ENCODE measurements at regions not wholly inside any gene's neighbourhood (a gene's known extent, or its start where the extent isn't known, plus 50 kb on each side); places are given as distances from the start of the nearest gene placed in this dataset.

- FAIRE-seq: no peak
- DNase-seq (ENCODE audit: insufficient read length, low spot score): no peak
Observed at GRCh38 chr3:28935146-28935545, 345.7 kb upstream of the RBMS3 start.

- FAIRE-seq (no peak), DNase-seq (ENCODE audit: insufficient read length, low spot score) (no peak)
Observed at GRCh38 chr3:28936154-28936553, 344.7 kb upstream of the RBMS3 start.

- no peak for FAIRE-seq
- peak; percentile 27 for DNase-seq (ENCODE audit: insufficient read length, low spot score)
Observed at GRCh38 chr3:28940530-28940929, 340.3 kb upstream of the RBMS3 start.

DNA sequence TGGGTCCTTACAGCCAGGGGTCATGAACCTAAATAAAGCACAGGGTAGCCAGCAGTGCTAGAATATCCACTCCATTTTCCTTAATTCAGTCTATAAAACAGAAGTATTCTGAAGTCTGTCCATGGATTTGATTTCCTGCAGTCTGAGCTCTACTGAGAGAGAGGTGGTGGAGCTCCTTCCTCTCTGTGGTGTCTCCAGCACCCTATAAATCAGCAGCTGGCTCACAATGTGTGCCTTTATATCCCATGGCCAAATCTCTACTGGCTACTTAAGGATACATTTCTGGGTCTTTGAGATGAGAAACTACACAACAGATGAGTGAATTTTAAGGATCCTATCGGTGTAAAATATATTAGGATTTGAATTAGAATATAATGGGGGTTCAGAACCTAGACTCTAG, 339.9 kb upstream of the RBMS3 start:
- DNase-seq (ENCODE audit: insufficient read length, low spot score) (no peak), FAIRE-seq (no peak)

- FAIRE-seq (no peak), DNase-seq (ENCODE audit: insufficient read length, low spot score) (no peak)
Observed at GRCh38 chr3:28947061-28947460, 333.8 kb upstream of the RBMS3 start.

DNA sequence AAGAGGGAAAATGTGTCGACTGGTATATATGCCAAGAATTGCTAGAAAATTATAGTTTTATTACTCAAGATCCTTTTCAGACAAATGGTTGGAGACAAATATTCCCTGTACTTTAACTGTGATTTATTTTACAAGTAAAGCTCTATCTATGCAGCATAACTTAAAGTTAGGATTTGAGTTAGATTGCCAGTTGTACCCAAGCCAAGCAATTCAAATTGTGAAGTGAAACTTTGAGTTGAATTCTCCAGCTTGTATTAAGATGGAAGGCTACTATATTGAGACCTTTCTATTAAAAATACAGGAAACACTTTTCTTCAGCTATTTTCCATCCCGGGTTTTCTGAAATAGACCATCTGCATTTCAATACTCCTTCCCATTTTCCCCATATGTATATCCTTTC, 333.1 kb upstream of the RBMS3 start:
- DNase-seq (ENCODE audit: insufficient read length, low spot score): no peak
- FAIRE-seq: no peak

- no peak for DNase-seq (ENCODE audit: insufficient read length, low spot score)
- no peak for FAIRE-seq
Observed at GRCh38 chr3:28948685-28949084, 332.2 kb upstream of the RBMS3 start.

DNA sequence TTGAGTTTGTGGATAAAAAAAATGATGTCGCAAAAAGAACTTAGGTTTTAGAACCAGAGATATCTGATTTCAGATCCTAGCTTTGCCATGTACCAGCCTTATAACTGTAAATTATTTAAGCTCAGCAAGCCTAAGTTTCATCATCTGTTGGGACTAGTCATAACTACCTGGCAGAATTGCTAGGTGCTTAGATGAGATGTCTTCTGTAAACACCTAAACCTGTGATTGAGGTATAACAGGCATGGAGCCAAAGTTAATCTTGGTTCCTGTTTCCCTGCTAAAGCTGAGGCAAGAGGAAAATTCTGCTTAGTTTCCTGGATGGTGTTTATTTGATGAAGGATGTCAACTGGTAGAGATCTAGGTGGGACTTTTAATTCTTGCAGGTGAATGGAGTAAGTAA, 331.3 kb upstream of the RBMS3 start:
- DNase-seq (ENCODE audit: insufficient read length, low spot score) (no peak), FAIRE-seq (no peak)

- no peak for FAIRE-seq
- no peak for DNase-seq (ENCODE audit: insufficient read length, low spot score)
Observed at GRCh38 chr3:28950614-28951013, 330.3 kb upstream of the RBMS3 start.

- DNase-seq (ENCODE audit: insufficient read length, low spot score) (no peak), FAIRE-seq (no peak)
Observed at GRCh38 chr3:28951772-28952556, 328.9 kb upstream of the RBMS3 start.

GRCh38 chr3:28958656-28959055, 322.2 kb upstream of the RBMS3 start:
- DNase-seq (ENCODE audit: insufficient read length, low spot score) (no peak), FAIRE-seq (no peak)

DNA sequence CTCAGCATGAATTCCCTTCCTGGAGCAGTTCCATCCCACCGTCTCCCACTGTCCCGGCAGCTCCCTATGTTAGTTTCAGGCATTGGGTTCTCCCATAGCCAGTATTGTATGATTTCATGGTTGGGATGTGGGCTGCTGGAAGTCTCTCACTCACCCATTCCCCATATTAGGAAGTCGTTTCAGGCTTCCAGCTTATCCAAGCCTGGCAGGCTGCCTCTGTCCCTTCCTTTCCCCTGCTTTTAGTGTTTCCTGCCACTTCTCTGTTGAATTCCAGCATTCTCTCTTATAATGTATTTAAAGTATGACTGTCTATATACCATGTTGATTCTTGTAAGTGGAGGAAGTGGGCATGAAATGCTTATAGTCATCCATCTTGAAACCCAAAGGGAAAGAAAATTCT, 309.7 kb upstream of the RBMS3 start:
- FAIRE-seq: no peak

DNA sequence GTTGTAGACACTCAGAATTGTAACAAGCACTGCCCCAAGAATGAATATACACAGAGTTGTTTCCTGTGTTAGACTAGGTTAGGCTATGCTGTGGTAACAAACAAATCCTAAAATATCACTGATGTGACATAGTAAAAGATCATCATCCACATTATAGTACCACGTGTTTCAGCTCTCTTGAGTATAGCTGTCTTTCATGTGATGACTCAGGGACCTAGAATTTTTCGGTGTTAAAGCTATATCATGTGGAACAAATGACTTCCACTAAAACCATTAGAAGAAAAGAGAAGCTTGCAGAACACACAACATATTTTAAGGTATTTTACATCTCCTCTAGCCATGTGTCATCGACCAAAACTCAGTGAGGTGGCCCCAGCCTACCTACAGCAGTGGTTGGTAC, 307.9 kb upstream of the RBMS3 start:
- DNase-seq (ENCODE audit: insufficient read length, low spot score) (no peak), FAIRE-seq (no peak)

More for the DNA sequence above, 309.7 kb upstream of the RBMS3 start:
- no peak for DNase-seq (ENCODE audit: insufficient read length, low spot score)

DNA sequence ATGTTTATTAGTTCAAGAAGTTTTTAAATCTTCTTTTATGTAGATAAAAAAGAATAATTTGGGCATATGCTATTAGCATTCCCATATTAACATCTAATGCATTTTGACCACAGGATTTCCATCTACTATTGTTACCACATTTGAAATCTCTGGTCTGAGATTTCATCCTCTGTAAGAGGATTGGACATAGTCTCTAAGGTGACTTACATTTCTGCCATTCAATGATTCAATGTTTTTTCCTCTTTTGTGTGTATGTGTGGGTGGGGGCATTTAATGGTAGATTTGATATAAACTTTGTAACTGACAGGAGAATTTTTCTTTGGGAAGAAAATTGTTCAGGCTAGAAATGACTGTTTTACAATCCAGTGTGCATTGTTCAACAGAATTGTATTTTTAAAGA, 307.3 kb upstream of the RBMS3 start:
- FAIRE-seq (no peak), DNase-seq (ENCODE audit: insufficient read length, low spot score) (peak; percentile 11)

DNA sequence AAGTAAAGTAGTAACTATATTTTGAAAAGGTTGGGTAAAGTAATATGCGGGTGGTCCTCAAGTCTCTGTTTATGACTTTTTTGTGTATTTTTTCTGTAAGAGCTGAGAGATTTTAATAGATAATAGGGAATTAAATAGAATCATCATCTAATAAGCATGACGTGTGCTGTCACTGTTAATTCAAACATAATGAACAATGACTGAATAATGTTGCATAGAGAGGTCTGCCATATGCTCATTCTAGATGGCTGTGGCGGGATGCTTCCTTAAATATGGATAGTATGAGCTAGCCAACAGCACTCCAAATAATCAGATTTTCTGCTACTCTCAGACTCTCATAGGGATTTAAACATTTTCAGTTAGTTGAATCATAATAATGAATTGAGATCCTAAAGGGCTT, 302.8 kb upstream of the RBMS3 start:
- FAIRE-seq: no peak
- DNase-seq (ENCODE audit: insufficient read length, low spot score): no peak

DNA sequence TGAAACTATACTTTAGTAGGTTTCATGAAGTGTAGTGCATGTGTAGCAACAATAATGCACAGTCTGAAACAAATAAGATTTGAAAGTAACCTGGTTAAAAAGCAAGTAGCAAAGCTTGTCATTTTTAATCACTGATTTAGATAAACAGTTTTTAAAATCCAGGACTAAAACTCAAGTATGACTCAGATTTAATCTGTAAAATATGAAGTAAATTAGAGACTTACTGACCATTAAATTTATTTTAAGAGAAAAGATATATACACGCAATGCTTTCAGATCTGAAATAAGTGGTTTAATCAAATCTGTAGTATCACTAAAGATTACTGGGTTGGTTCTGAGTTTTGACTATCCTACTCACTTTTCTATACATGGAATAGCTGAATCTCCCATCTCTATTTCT, 300.7 kb upstream of the RBMS3 start:
- DNase-seq (ENCODE audit: insufficient read length, low spot score) (no peak), FAIRE-seq (no peak)

DNA sequence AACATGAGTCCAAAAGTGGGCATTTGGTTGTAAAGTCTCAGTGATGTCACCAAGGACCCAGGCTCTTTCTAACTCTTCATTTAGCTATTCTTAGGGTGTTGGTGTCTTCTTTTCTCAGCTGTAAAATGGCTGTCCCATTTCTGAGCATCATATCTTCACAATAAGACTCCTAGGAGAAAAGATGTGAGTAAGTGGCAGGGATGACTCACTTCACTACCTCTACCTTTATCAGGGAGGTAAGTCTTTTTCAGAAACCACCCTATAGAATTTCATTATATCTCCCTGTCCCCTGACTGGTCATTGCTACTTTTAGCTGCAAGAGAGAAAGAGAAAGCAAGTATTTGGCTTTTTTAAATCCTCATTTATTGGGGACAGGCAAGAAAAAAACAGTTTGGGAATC, 300.2 kb upstream of the RBMS3 start:
- DNase-seq (ENCODE audit: insufficient read length, low spot score) (no peak), FAIRE-seq (no peak)

DNA sequence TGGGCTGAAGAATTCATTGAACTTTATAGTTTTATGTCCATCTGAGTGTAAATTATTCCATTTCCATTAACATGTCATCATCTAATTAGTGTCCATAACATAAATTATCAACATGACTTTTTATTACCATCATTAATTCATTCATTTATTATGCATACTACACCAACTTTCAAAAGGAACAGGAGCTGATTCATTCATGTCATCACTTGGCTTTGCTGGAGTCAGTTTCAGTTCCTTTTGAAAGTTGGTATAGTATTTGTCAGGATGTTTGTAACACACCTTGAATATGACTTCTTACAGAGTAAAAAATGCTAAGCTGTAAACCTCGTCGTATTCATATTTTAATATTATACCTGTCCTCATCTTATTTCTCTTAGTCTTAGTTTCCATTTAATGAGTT, 298.0 kb upstream of the RBMS3 start:
- no peak for DNase-seq (ENCODE audit: insufficient read length, low spot score)
- no peak for FAIRE-seq

DNA sequence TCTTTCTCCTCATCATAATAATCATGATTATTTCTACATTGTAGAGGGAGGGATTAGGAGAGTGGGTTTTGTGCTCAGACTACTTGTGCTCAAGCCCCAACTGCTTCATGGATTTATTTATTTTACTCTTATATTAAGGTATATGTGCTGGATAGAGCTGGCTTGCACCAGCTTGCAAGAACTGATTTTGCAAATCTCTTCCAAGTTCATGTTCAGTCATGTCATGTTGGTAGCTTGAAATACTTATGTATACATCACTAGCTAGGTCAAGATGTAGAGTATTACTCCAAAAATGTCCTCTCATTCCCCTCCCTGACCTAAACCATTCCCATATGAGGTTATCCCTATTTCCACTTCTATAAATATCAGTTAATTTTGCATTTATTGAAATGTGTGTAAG, 293.9 kb upstream of the RBMS3 start:
- FAIRE-seq (no peak), DNase-seq (ENCODE audit: insufficient read length, low spot score) (no peak)

DNA sequence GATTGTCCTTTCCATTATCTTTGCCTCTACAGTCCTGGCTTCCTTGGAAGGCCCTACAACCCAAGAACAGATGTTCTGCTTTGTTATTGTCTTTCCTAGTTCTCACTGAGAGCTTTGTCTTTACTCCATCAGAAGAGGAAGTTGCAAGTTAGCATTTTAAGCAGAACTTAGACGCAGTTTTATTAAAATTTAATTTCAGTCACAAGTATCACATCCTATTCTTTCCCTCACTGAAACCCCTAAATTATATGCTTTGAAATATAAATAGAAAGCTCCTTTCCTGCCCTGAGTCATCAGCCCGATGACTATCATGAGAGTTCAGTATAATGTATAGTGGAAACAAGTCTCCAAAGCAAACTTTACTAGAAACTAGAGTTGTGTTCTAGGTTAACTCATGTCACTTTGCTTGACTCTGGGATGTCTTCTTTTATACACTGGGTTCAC, 291.2 kb upstream of the RBMS3 start:
- no peak for FAIRE-seq
- DNase-seq (ENCODE audit: insufficient read length, low spot score): no peak

- FAIRE-seq (no peak), DNase-seq (ENCODE audit: insufficient read length, low spot score) (no peak)
Observed at GRCh38 chr3:28994161-28994905, 286.5 kb upstream of the RBMS3 start.

- DNase-seq (ENCODE audit: insufficient read length, low spot score): no peak
- FAIRE-seq: no peak
Observed at GRCh38 chr3:29004885-29005599, 275.8 kb upstream of the RBMS3 start.
